Suppressor macrophage treated with lipopolysaccharide for 4 hours (primary cell): ENCODE measurements at regions not wholly inside any gene's neighbourhood (a gene's known extent, or its start where the extent isn't known, plus 50 kb on each side); places are given as distances from the start of the nearest gene placed in this dataset.

Experiments used
- DNase-seq: peaks from one replicate; pipeline ENCODE4 v3.0.0-alpha.2; 2020

- no peak for DNase-seq
Measured at GRCh38 chr5:136526021-136526420, 160.7 kb upstream of the TRPC7 start.

GRCh38 chr5:136525597-136525996 lies 160.3 kb upstream of the TRPC7 start:
- no peak for DNase-seq

- no peak for DNase-seq
Measured at GRCh38 chr5:136522217-136522956, 157.0 kb upstream of the TRPC7 start.

- DNase-seq: no peak
Measured at GRCh38 chr5:136521696-136522095, 156.4 kb upstream of the TRPC7 start.

DNA sequence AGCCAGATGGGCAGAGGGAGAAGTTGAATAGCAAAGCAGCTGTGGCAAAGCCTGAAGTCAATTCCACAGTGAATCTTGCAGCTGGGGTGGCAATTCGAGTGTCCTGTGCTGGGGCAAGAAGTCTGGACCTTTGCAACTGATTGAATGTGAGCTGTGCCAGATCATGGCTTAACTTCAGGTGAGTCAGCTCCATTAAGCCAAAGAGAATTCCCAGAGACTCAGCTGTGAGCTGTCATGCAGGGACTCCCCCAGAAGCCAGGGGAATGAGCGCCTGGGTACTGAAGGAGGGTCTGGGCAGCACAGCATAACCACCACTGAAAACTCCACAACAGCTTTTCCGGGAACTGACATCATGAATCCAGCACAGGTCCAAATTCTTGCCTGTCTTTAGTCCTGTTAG lies 153.5 kb upstream of the TRPC7 start:
- DNase-seq: no peak

- DNase-seq: no peak
Measured at GRCh38 chr5:136518174-136518573, 152.8 kb upstream of the TRPC7 start.

DNA sequence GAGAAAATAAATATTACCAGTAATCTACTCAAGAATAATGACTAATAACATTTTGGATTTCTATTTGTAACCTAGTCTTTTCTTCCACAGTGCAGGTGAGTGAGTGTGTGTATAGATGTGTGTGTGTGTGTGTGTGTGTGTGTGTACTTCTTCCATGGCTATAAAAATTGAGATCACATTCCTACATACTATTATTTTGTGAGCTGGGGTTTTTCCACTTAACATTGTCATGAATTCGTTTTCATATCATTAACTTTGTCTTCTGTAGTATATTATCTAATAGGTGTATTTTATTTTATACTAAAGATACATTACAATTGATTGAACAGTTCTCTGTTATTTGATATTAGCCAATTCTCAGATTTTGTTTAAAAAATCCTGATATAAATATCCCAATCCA lies 152.4 kb upstream of the TRPC7 start:
- no peak for DNase-seq

- DNase-seq: no peak
Measured at GRCh38 chr5:136516637-136517036, 151.3 kb upstream of the TRPC7 start.

DNA sequence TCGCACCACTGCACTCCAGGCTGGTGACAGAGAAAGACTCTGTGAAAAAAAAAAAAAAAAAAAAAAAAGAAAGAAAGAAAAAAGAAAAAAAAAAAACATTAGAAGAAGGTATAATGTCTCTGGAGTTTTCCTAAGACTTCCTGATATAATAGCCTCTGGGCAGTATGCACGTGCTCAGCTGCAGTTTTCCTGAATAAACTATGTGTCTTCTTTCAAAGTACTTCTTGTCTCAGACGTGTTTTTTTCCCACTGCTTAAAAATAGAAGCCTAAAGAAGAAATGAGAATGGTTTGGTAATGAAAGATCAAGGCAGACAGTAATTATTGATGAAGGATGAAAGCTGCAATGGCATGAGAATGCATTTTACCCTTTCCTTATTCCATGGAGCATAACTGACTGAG lies 148.1 kb upstream of the TRPC7 start:
- no peak for DNase-seq

- no peak for DNase-seq
Measured at GRCh38 chr5:136511046-136511445, 145.7 kb upstream of the TRPC7 start.

GRCh38 chr5:136510481-136510880 lies 145.1 kb upstream of the TRPC7 start:
- DNase-seq: no peak

DNA sequence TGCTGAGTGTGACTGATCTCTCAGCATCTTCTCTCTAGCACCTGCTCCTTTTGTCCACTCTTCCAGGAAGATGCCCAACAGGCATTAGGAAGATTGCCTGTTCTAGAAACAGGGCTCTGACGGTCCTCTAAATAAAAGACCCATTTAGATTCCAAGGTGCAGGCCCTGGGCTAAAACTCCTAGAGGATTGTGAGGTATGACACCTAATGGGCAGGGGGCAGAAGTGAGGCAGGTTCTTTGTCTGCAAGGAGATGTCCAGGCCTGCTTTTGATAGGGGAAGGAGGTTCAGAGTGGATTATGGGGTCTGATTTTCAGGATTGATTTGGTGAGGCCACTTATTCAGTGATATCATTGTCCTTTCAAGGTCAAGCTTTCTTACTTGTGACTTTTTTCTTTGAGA lies 140.8 kb upstream of the TRPC7 start:
- no peak for DNase-seq

- no peak for DNase-seq
Measured at GRCh38 chr5:136501133-136501532, 135.8 kb upstream of the TRPC7 start.

DNA sequence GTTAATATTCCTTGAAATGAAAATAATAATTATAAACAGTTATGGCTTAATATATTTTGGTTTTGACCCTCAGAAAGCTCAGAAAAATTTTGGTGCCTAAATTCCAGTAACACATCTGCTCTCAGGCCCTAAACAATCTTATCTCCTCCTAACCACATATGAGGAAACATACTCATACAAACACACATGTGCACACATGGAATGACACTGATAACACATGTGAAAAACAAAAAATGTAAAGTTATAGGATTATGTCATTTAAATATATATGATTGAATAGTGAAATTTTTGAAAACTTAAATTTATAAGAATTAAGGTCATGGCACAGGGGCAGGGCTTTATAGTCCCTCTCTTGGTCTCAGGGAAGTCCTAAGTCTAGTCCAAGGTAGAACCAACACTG lies 127.2 kb upstream of the TRPC7 start:
- DNase-seq: no peak

DNA sequence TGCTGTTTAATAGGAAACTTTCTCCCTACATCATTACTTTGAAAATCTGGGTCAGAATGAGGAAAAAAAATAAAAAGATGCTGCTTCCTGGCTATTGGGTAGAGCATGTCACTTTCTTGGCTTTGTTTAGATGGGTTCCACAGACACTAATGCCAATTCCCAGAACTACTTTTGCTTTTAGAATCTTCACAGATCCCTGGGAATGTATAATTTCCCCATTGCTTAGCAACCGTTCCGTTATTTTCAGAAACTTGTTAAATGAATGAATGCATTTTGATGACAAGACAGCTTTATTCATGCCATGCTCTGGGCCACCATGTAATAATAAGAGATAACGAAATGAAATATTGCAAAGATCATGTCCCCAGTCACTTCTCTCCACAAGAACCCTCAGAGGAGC lies 126.5 kb upstream of the TRPC7 start:
- DNase-seq: no peak

GRCh38 chr5:136484808-136485325 lies 119.5 kb upstream of the TRPC7 start:
- no peak for DNase-seq

- DNase-seq: no peak
Measured at GRCh38 chr5:136482206-136482605, 116.9 kb upstream of the TRPC7 start.

DNA sequence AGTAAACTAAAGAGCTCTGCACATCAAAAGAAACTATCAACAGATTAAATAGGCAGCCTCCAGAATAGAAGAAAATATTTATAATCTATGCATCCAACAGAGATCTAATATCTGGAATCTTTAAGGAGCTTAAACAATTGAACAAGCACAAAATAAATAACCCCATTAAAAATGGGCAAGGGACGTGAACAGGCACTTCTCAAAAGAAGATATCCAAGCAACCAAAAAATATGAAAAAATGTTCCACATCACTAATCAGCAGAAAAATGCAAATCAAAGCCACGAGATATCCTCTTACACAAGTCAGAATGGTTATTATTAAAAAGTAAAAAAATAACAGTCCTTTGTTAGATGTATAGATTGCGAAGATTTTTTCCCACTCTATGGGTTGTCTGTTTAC lies 109.1 kb upstream of the TRPC7 start:
- DNase-seq: no peak

GRCh38 chr5:136467632-136468031 lies 102.3 kb upstream of the TRPC7 start:
- DNase-seq: no peak

- no peak for DNase-seq
Measured at GRCh38 chr5:136466041-136466415, 100.7 kb upstream of the TRPC7 start.

- DNase-seq: no peak
Measured at GRCh38 chr5:136458481-136458880, 93.1 kb upstream of the TRPC7 start.

- no peak for DNase-seq
Measured at GRCh38 chr5:136457390-136458013, 92.2 kb upstream of the TRPC7 start.

DNA sequence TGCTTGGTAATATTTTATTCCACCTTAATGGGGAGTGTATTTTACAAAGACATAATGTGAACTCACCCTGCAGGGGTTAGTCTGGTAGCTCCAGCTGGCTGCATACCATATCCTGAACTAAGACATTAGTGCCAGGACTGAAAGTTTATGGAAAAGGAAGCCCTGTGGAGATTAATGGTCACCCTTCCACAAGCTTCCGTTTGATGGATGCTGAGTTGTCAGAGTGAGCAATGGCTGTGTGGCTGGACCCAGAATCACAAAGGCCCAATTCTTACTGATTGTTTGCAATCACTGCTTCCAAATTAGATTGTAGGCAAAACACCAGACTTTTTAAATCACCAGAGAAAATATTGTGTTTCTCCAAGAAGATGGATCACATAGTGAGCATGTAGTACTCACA lies 90.1 kb upstream of the TRPC7 start:
- no peak for DNase-seq

DNA sequence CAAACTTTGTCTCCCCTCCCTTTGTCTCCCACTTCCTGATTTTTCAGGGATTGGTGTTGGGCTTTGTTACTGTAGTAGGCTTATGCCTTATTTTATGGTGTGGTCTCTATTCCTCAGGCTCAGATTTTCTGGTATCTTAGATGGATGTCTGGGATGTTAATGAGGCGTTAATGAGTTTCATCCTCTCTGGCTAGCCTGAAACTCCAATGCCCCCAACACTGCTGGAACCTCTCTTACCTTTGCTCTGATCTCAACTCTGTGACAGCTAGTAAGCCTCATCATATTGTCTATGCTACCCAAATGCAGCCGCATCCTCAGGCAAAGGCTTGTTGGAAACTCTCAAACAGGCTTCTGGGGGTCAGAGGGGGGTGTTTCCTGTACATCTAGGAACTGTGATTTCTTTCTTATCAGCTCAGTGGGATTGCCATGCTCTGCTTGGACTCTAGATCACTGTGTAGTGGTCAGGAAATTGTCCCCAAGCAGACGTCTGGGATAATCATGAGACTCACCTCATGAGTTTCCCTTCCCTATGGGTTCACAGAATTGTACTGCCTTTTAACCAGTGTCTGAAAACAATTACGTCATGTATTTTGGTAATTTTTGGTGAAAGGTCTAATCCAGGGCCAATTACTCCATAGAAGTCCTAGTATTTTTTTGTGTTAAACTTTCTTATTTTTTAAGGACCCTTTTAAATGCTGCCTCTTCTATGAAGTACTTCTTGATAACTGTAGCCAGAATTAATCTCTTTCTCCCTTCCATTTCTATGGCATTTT lies 88.8 kb upstream of the TRPC7 start:
- no peak for DNase-seq
